ENCODE measurements at regions not wholly inside any gene's neighbourhood (a gene's known extent, or its start where the extent isn't known, plus 50 kb on each side); places are given as distances from the start of the nearest gene placed in this dataset.

GRCh38 chr5:44440186-44440585, 51.0 kb upstream of the FGF10 start:
- TF ChIP-seq CTCF (conservative IDR thresholded peaks at IDR 0.05; ENCODE audit: low read length) (no peak), EZH2phosphoT487 (IDR thresholded peaks at IDR 0.05; ENCODE audit: borderline replicate concordance, low read depth, low read length) (no peak)

Measured in OCI-LY7 (cell line).